ENCODE measurements at regions not wholly inside any gene's neighbourhood (a gene's known extent, or its start where the extent isn't known, plus 50 kb on each side); places are given as distances from the start of the nearest gene placed in this dataset.

GRCh38 chr4:182169987-182170386 is 73.2 kb upstream of the TENM3 start:
- no peak for DNase-seq (ENCODE audit: low read depth, low spot score)
- H3K4me1 ChIP-seq (ENCODE audit: control insufficient read depth, insufficient read depth, low read length): no peaks in the 10 kb centered on the region
- BruUV-seq (replicated peaks): no TSS peak
- no peak overlapping the region for H3K27ac ChIP-seq (ENCODE audit: control insufficient read depth, insufficient read depth)
- CTCF ChIA-PET: no interaction called here
- 42% methylated on average over 3 of the region's 3 CpGs for WGBS (ENCODE audit: insufficient coverage, insufficient replicate concordance, low lambda C conversion rate, missing lambda C conversion rate)
- H2AFZ ChIP-seq (ENCODE audit: control insufficient read depth, low read depth, low read length): no peak overlapping the region
- SMC1A ChIA-PET (ENCODE audit: uncharacterized antibody, unreplicated experiment): interaction anchor here (1.6 kb wide), 1 partner anchor 15 kb away, joined by 6 read pairs; no protein-coding TSS in a partner anchor
- no peaks in the 10 kb centered on the region for H3K9me3 ChIP-seq (replicated peaks; ENCODE audit: control insufficient read depth, insufficient read depth, low read length)
- no peaks in the 10 kb centered on the region for H3K36me3 ChIP-seq (ENCODE audit: control insufficient read depth in 2 of 2, insufficient read depth in 2 of 2, low read length in 1 of 2)
- H3K79me2 ChIP-seq (ENCODE audit: control insufficient read depth, insufficient read depth, low read length): no peaks in the 10 kb centered on the region
- no peak for ATAC-seq
- H3K4me3 ChIP-seq: no peak overlapping the region
- no peak for FAIRE-seq
- in situ Hi-C loops (cut with MboI) (no loop called here), intact Hi-C loops (cut with micrococcal nuclease; ENCODE audit: unreplicated experiment) (no loop called here)
- no peak for TF ChIP-seq CEBPB (IDR thresholded peaks at IDR 0.05; ENCODE audit: borderline replicate concordance in 1 of 2, low read depth in 2 of 2, low read length in 2 of 2)
- no peak for TF ChIP-seq ZNF622 (IDR thresholded peaks at IDR 0.05)
- TF ChIP-seq MTA3 (IDR thresholded peaks at IDR 0.05; ENCODE audit: borderline replicate concordance, low read length): no peak
- no peak for TF ChIP-seq SUPT20H (IDR thresholded peaks at IDR 0.05; ENCODE audit: borderline replicate concordance, control insufficient read depth, low read depth, low read length)
- no peak for TF ChIP-seq SMAD1 (IDR thresholded peaks at IDR 0.05; ENCODE audit: low read depth, partially characterized antibody)
- no peak for TF ChIP-seq HDGF (IDR thresholded peaks at IDR 0.05)
- TF ChIP-seq CHD4 (IDR thresholded peaks at IDR 0.05): no peak
- no peak for TF ChIP-seq SMC3 (IDR thresholded peaks at IDR 0.05; ENCODE audit: borderline replicate concordance, low read length)
- TF ChIP-seq ZNF384 (IDR thresholded peaks at IDR 0.05; ENCODE audit: borderline replicate concordance, low read depth, low read length): no peak
- no peak for TF ChIP-seq BCL3 (IDR thresholded peaks at IDR 0.05; ENCODE audit: borderline replicate concordance, insufficient read depth, low read depth, low read length, poor library complexity, severe bottlenecking)
- no peak for TF ChIP-seq MYC (IDR thresholded peaks at IDR 0.05; ENCODE audit: insufficient read depth, insufficient read length, insufficient replicate concordance, low read length, severe bottlenecking)
- no peak for TF ChIP-seq SIN3A (IDR thresholded peaks at IDR 0.05; ENCODE audit: low read depth, low read length)
- TF ChIP-seq PKNOX1 (IDR thresholded peaks at IDR 0.05): no peak
- no peak for TF ChIP-seq BRCA1 (IDR thresholded peaks at IDR 0.05; ENCODE audit: low read depth, low read length)
- TF ChIP-seq CBX3 (IDR thresholded peaks at IDR 0.05; ENCODE audit: borderline replicate concordance, low read depth): no peak
- no peak for TF ChIP-seq DPF2 (IDR thresholded peaks at IDR 0.05)
- TF ChIP-seq TCF12 (IDR thresholded peaks at IDR 0.05; ENCODE audit: low read depth, low read length): no peak
- H3K9ac ChIP-seq (ENCODE audit: control insufficient read depth, insufficient read depth, low read length): no peak overlapping the region
- no peaks in the 10 kb centered on the region for H4K20me1 ChIP-seq (ENCODE audit: control insufficient read depth, insufficient read depth)
- H3K4me2 ChIP-seq (ENCODE audit: control insufficient read depth, insufficient read depth): no peak overlapping the region
- RAD21 ChIA-PET (ENCODE audit: unreplicated experiment): no interaction called here
- POLR2A ChIA-PET: no interaction called here
- no peaks in the 10 kb centered on the region for H3K27me3 ChIP-seq (replicated peaks in 1 of 2; ENCODE audit: control insufficient read depth in 2 of 2, insufficient read depth in 2 of 2, low read length in 1 of 2)

Measured in GM12878 (cell line).